Neural cell (in vitro differentiated cells): ENCODE measurements at regions not wholly inside any gene's neighbourhood (a gene's known extent, or its start where the extent isn't known, plus 50 kb on each side); places are given as distances from the start of the nearest gene placed in this dataset.

Experiments
- H2AFZ ChIP-seq: fragments of 200-600, 300-800 bp; sonication (generic), shearing (Covaris generic); 2 replicates; pipeline ENCODE4 v1.6.0; 2014; ENCODE audit warnings: low read depth, mild to moderate bottlenecking, antibody characterized with exemption, low read length, moderate library complexity
- H3F3A ChIP-seq: fragments of 200-600 bp; shearing (Covaris generic); 2 replicates; pipeline ENCODE4 v1.6.1; 2016; ENCODE audit warnings: mild to moderate bottlenecking, moderate library complexity, mixed read lengths, antibody characterized with exemption, low read length; ENCODE audit not compliant: insufficient read depth, poor library complexity, severe bottlenecking
- H3K27ac ChIP-seq: fragments of 200-600, 300-800 bp; sonication (generic), shearing (Covaris generic); 2 replicates; pipeline ENCODE4 v1.5.1; 2014; ENCODE audit warnings: mild to moderate bottlenecking, low read length, moderate library complexity
- H3K27me3 ChIP-seq: fragments of 300-800, 200-600 bp; sonication (generic), shearing (Covaris generic); 2 replicates; pipeline ENCODE4 v1.6.0; 2014; ENCODE audit warnings: mild to moderate bottlenecking, low read depth, low read length, moderate library complexity; ENCODE audit not compliant: insufficient read depth
- H3K36me3 ChIP-seq: fragments of 300-800, 200-600 bp; sonication (generic), shearing (Covaris generic); 2 replicates; pipeline ENCODE4 v1.5.1; 2014; ENCODE audit warnings: mild to moderate bottlenecking, antibody characterized with exemption, low read length, moderate library complexity; ENCODE audit not compliant: insufficient read depth
- H3K4me2 ChIP-seq: fragments of 300-800, 200-600 bp; sonication (generic), shearing (Covaris generic); 2 replicates; pipeline ENCODE4 v1.6.0; 2014; ENCODE audit warnings: mild to moderate bottlenecking, low read length
- H3K4me3 ChIP-seq: fragments of 300-800, 200-600 bp; sonication (generic), shearing (Covaris generic); 2 replicates; pipeline ENCODE4 v1.5.1; 2014; ENCODE audit warnings: mild to moderate bottlenecking, low read length, moderate library complexity
- H3K79me2 ChIP-seq: fragments of 200-600 bp; shearing (Covaris generic); replicated peaks from 2 replicates; pipeline ENCODE4 v1.6.0; 2014; ENCODE audit warnings: mild to moderate bottlenecking, low read length, moderate library complexity; ENCODE audit not compliant: insufficient read depth
- H3K9ac ChIP-seq: fragments of 300-800, 200-600 bp; sonication (generic), shearing (Covaris generic); 2 replicates; pipeline ENCODE4 v1.6.1; 2016; ENCODE audit warnings: mild to moderate bottlenecking, low read length, mixed read lengths
- H3K9me2 ChIP-seq: fragments of 200-600 bp; shearing (Covaris generic); 2 replicates; pipeline ENCODE4 v1.6.1; 2016; ENCODE audit warnings: mild to moderate bottlenecking, low read length, mixed read lengths; ENCODE audit not compliant: insufficient read depth
- H3K9me3 ChIP-seq: fragments of 200-600, 300-800 bp; sonication (generic), shearing (Covaris generic); 2 replicates; pipeline ENCODE4 v1.6.1; 2016; ENCODE audit warnings: mild to moderate bottlenecking, mixed run types, low read length, moderate library complexity, mixed read lengths
- H4K20me1 ChIP-seq: fragments of 200-600 bp; shearing (Covaris generic); 2 replicates; pipeline ENCODE4 v1.6.1; 2016; ENCODE audit warnings: mild to moderate bottlenecking, mixed run types; ENCODE audit not compliant: insufficient read depth
- CTCF ChIP-seq: fragments of 450-650 bp; IDR thresholded peaks from 2 replicates; pipeline ENCODE4 v1.5.1; 2014; ENCODE audit warnings: antibody characterized with exemption, mild to moderate bottlenecking, moderate library complexity; ENCODE audit not compliant: poor library complexity, severe bottlenecking
- EP300 ChIP-seq: fragments of 450-650 bp; conservative IDR thresholded peaks from 2 replicates; pipeline ENCODE4 v1.6.1; 2014; ENCODE audit warnings: antibody characterized with exemption, mild to moderate bottlenecking, moderate library complexity; ENCODE audit not compliant: poor library complexity, severe bottlenecking
- EZH2 ChIP-seq: fragments of 200-600, 300-800 bp; shearing (Covaris generic), sonication (generic); IDR thresholded peaks from 2 replicates; pipeline ENCODE4 v1.6.1; 2014; ENCODE audit warnings: antibody characterized with exemption, low read length, borderline replicate concordance, mild to moderate bottlenecking; ENCODE audit not compliant: insufficient read depth, poor library complexity, severe bottlenecking
- MXI1 ChIP-seq: fragments of 450-650 bp; conservative IDR thresholded peaks from 2 replicates; pipeline ENCODE4 v1.6.1; 2014; ENCODE audit warnings: antibody characterized with exemption, mild to moderate bottlenecking; ENCODE audit not compliant: poor library complexity, severe bottlenecking
- POLR2AphosphoS5 ChIP-seq: IDR thresholded peaks from 2 replicates; pipeline ENCODE4 v1.6.1; 2012
- RAD21 ChIP-seq: fragments of 450-650 bp; conservative IDR thresholded peaks from 2 replicates; pipeline ENCODE4 v1.6.1; 2014; ENCODE audit warnings: antibody characterized with exemption, mild to moderate bottlenecking, moderate library complexity
- SMC3 ChIP-seq: fragments of 450-650 bp; conservative IDR thresholded peaks from 2 replicates; pipeline ENCODE4 v1.6.1; 2014; ENCODE audit warnings: antibody characterized with exemption, mild to moderate bottlenecking, moderate library complexity; ENCODE audit not compliant: poor library complexity
- TAF1 ChIP-seq: IDR thresholded peaks from 2 replicates; pipeline ENCODE4 v1.6.1; 2012; ENCODE audit warnings: low read depth
- TF ChIP-seq, protein P1 (sequence below): IDR thresholded peaks from 2 replicates; pipeline ENCODE4 v1.6.1; 2012; ENCODE audit warnings: borderline replicate concordance

- no peak overlapping the region for H3K4me2 ChIP-seq
- H3K9ac ChIP-seq = no peak overlapping the region
- H4K20me1 ChIP-seq = no peaks in the 10 kb centered on the region
- no peaks in the 10 kb centered on the region for H3K27me3 ChIP-seq
- no peaks in the 10 kb centered on the region for H3K79me2 ChIP-seq
- no peaks in the 10 kb centered on the region for H3K36me3 ChIP-seq
- no peaks in the 10 kb centered on the region for H3K9me3 ChIP-seq
- no peak overlapping the region for H3K27ac ChIP-seq
- H3K9me2 ChIP-seq = no peaks in the 10 kb centered on the region
- no peaks in the 10 kb centered on the region for H3F3A ChIP-seq
- H2AFZ ChIP-seq = no peak overlapping the region
- H3K4me3 ChIP-seq = no peak overlapping the region
- TF ChIP-seq EP300 (no peak), SMC3 (no peak), POLR2AphosphoS5 (no peak), EZH2 (no peak), MXI1 (no peak), TAF1 (no peak), CTCF (no peak), RAD21 (no peak)
- TF ChIP-seq, protein P1, sequence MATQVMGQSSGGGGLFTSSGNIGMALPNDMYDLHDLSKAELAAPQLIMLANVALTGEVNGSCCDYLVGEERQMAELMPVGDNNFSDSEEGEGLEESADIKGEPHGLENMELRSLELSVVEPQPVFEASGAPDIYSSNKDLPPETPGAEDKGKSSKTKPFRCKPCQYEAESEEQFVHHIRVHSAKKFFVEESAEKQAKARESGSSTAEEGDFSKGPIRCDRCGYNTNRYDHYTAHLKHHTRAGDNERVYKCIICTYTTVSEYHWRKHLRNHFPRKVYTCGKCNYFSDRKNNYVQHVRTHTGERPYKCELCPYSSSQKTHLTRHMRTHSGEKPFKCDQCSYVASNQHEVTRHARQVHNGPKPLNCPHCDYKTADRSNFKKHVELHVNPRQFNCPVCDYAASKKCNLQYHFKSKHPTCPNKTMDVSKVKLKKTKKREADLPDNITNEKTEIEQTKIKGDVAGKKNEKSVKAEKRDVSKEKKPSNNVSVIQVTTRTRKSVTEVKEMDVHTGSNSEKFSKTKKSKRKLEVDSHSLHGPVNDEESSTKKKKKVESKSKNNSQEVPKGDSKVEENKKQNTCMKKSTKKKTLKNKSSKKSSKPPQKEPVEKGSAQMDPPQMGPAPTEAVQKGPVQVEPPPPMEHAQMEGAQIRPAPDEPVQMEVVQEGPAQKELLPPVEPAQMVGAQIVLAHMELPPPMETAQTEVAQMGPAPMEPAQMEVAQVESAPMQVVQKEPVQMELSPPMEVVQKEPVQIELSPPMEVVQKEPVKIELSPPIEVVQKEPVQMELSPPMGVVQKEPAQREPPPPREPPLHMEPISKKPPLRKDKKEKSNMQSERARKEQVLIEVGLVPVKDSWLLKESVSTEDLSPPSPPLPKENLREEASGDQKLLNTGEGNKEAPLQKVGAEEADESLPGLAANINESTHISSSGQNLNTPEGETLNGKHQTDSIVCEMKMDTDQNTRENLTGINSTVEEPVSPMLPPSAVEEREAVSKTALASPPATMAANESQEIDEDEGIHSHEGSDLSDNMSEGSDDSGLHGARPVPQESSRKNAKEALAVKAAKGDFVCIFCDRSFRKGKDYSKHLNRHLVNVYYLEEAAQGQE = no peak
Measured at GRCh38 chr5:156019130-156019529, 307.8 kb upstream of the SGCD start.

DNA sequence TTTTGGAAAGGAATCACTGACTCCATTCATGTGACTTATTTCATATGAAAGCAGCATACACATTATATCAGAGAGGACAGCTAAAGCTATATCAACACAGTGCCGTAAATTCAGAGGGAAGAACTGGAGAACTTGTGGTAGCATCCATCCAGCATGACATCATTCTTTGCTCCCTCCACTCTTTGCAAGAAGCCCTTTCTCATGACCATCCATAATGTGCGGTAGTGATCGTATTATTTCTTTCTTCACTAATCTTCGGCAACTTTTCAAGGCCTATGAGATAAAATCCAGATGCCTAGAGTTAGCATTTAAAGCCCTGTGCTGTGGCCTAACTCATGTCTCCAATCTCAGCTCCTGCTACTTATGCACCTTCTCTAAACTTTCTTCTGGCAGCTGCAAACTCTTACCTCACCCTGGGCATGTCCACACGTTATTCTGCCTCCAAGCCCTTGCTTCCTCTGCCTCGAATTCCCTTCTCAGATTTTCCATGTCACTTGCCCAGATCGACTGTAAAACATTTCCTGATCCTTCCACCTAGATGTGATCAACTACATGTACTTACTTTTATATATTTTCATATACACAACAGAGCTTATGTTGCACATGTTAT lies 307.3 kb upstream of the SGCD start:
- Histone ChIP-seq H3K4me3 (no peak overlapping the region), H3K9me2 (no peaks in the 10 kb centered on the region), H3K27me3 (no peaks in the 10 kb centered on the region), H4K20me1 (no peaks in the 10 kb centered on the region), H2AFZ (no peak overlapping the region), H3K27ac (no peak overlapping the region), H3K36me3 (no peaks in the 10 kb centered on the region), H3K9ac (no peak overlapping the region), H3K79me2 (no peaks in the 10 kb centered on the region), H3K4me2 (no peak overlapping the region), H3K9me3 (no peaks in the 10 kb centered on the region), H3F3A (no peaks in the 10 kb centered on the region)
- TF ChIP-seq TAF1 (no peak), RAD21 (no peak), POLR2AphosphoS5 (no peak), CTCF (no peak), EZH2 (no peak), MXI1 (no peak), EP300 (no peak), SMC3 (no peak)
- TF ChIP-seq, protein P1 = no peak
